HepG2 (cell line): ENCODE measurements at regions not wholly inside any gene's neighbourhood (a gene's known extent, or its start where the extent isn't known, plus 50 kb on each side); places are given as distances from the start of the nearest gene placed in this dataset.

Experiments
- ATAC-seq: fragments of 200-7000 bp; cut with Tn5 transposase; 3 replicates; pipeline ENCODE4 v1.9.1; 2020; ENCODE audit warnings: mild to moderate bottlenecking, moderate library complexity
- BruUV-seq: library from RNA; stranded (reverse); fragments of 400-500 nt; replicated peaks from 2 replicates; lab custom pipeline; 2021; lab: Mats Ljungman, UMichigan
- CTCF ChIA-PET: fragments of 300-600 bp; formaldehyde crosslinking; extraction: SDS; loops from one replicate; lab custom pipeline; 2021; ENCODE audit warnings: low total read pairs, inconsistent platforms, low intra/inter-chr PET ratio; lab: Yijun Ruan, JAX
- POLR2A ChIA-PET: fragments of 350-600 bp; sonication (Branson Sonifier 250); formaldehyde crosslinking; loops from one replicate; lab custom pipeline; 2020; ENCODE audit warnings: antibody characterized with exemption, inconsistent platforms; lab: Yijun Ruan, JAX
- DNase-seq: peaks from one replicate; pipeline ENCODE4 v3.0.0-alpha.2; 2015; ENCODE audit warnings: low spot score
- FAIRE-seq: peaks from 3 replicates; lab custom pipeline; 2011; peaks lifted over from hg19 to GRCh38; lab: Jason Lieb, UNC
- H2AFZ ChIP-seq: one replicate; pipeline ENCODE4 v1.6.1; 2011; ENCODE audit warnings: low read length, inconsistent platforms
- H3K27ac ChIP-seq: fragments of 300-600 bp; 3 replicates; pipeline ENCODE4 v1.8.0; 2011; ENCODE audit warnings: mixed run types, mild to moderate bottlenecking, mixed read lengths, low read length, inconsistent platforms; ENCODE audit not compliant: insufficient read depth; ENCODE audit errors: extremely low read length
- H3K27me3 ChIP-seq, 2 experiments: fragments of 200-600 bp in 1 of 2; 2 replicates in 1 of 2; 3 replicates in 1 of 2; pipeline versions ENCODE4 v1.6.0 to v1.8.0; 2011; ENCODE audit warnings: low read length in 2 of 2, mild to moderate bottlenecking in 2 of 2, moderate library complexity in 2 of 2, inconsistent platforms in 1 of 2; ENCODE audit not compliant: insufficient read depth in 2 of 2, control insufficient read depth in 1 of 2
- H3K36me3 ChIP-seq, 2 experiments: fragments of 200-600 bp in 1 of 2; replicated peaks in 1 of 2; 2 replicates in 1 of 2; 3 replicates in 1 of 2; pipeline versions ENCODE4 v1.5.1 to v1.8.0; 2011; ENCODE audit warnings: low read length in 2 of 2, inconsistent platforms in 1 of 2; ENCODE audit not compliant: insufficient read depth in 2 of 2, control insufficient read depth in 1 of 2
- H3K4me1 ChIP-seq: 2 replicates; pipeline ENCODE4 v1.5.1; 2012; ENCODE audit warnings: low read length, inconsistent platforms; ENCODE audit not compliant: insufficient read depth
- H3K4me2 ChIP-seq: 2 replicates; pipeline ENCODE4 v1.6.0; 2011; ENCODE audit warnings: low read depth, low read length, inconsistent platforms
- H3K4me3 ChIP-seq, 3 experiments: fragments of 200-600 bp in 1 of 3; sonication (generic), shearing (Covaris generic) in 1 of 3; replicated peaks in 1 of 3; 2 replicates each; pipeline ENCODE4 v1.5.1; 2011 to 2016; ENCODE audit warnings: low read length in 3 of 3, inconsistent platforms in 2 of 3, low read depth in 2 of 3, mild to moderate bottlenecking in 2 of 3, control low read depth in 1 of 3, mixed read lengths in 1 of 3; ENCODE audit not compliant: insufficient read depth in 1 of 3
- H3K79me2 ChIP-seq: one replicate; pipeline ENCODE4 v1.6.1; 2011; ENCODE audit warnings: low read length, inconsistent platforms; ENCODE audit not compliant: insufficient read depth
- H3K9ac ChIP-seq: 2 replicates; pipeline ENCODE4 v1.6.0; 2011; ENCODE audit warnings: mild to moderate bottlenecking, low read depth, low read length, inconsistent platforms; ENCODE audit not compliant: insufficient read depth
- H3K9me3 ChIP-seq: 2 replicates; pipeline ENCODE4 v1.5.1; 2012; ENCODE audit warnings: mild to moderate bottlenecking, low read length
- H4K20me1 ChIP-seq: 2 replicates; pipeline ENCODE4 v1.6.0; 2011; ENCODE audit warnings: inconsistent platforms, mild to moderate bottlenecking, low read length, moderate library complexity; ENCODE audit not compliant: insufficient read depth
- FLYWCH1 ChIP-seq: sonication (generic); formaldehyde crosslinking; IDR thresholded peaks from 2 replicates; pipeline ENCODE4 v1.8.1; 2023; ENCODE audit warnings: mild to moderate bottlenecking, missing genetic modification reagents
- KDM6A ChIP-seq: IDR thresholded peaks from 2 replicates; pipeline ENCODE4 v1.6.1; 2016; ENCODE audit warnings: low read depth
- MIXL1 ChIP-seq: IDR thresholded peaks from 2 replicates; pipeline ENCODE4 v1.6.1; 2016
- NR2F6 ChIP-seq, 2 experiments: IDR thresholded peaks; 2 replicates each; pipeline ENCODE4 v1.6.1; 2016; ENCODE audit warnings: antibody characterized with exemption in 1 of 2, mild to moderate bottlenecking in 1 of 2
- SIX1 ChIP-seq: sonication (generic); formaldehyde crosslinking; IDR thresholded peaks from 2 replicates; pipeline ENCODE4 v1.4.0; 2020; ENCODE audit warnings: missing genetic modification reagents, borderline replicate concordance
- ZBTB26 ChIP-seq: IDR thresholded peaks from 2 replicates; pipeline ENCODE4 v1.6.1; 2016; ENCODE audit warnings: missing compliant biosample characterization, missing genetic modification reagents, borderline replicate concordance
- ZFP1 ChIP-seq: IDR thresholded peaks from 2 replicates; pipeline ENCODE4 v1.6.1; 2016
- ZFP62 ChIP-seq: sonication (generic); formaldehyde crosslinking; IDR thresholded peaks from 2 replicates; pipeline ENCODE4 v1.4.0; 2020; ENCODE audit warnings: missing genetic modification reagents
- ZNF121 ChIP-seq: sonication (generic); formaldehyde crosslinking; IDR thresholded peaks from 2 replicates; pipeline ENCODE4 v1.5.0; 2020; ENCODE audit warnings: mild to moderate bottlenecking, missing genetic modification reagents
- ZNF333 ChIP-seq: sonication (generic); formaldehyde crosslinking; IDR thresholded peaks from 2 replicates; pipeline ENCODE4 v1.4.0; 2020; ENCODE audit warnings: mild to moderate bottlenecking, missing genetic modification reagents, borderline replicate concordance
- ZNF414 ChIP-seq: sonication (generic); formaldehyde crosslinking; IDR thresholded peaks from 2 replicates; pipeline ENCODE4 v1.5.0; 2020; ENCODE audit warnings: missing genetic modification reagents
- ZNF543 ChIP-seq: sonication (generic); formaldehyde crosslinking; IDR thresholded peaks from 2 replicates; pipeline ENCODE4 v1.4.0; 2020; ENCODE audit warnings: mild to moderate bottlenecking, missing genetic modification reagents
- ZNF564 ChIP-seq: sonication (generic); formaldehyde crosslinking; IDR thresholded peaks from 2 replicates; pipeline ENCODE4 v1.8.1; 2023; ENCODE audit warnings: mild to moderate bottlenecking, missing genetic modification reagents
- ZNF790 ChIP-seq: sonication (generic); formaldehyde crosslinking; IDR thresholded peaks from 2 replicates; pipeline ENCODE4 v1.8.0; 2022; ENCODE audit warnings: missing genetic modification reagents, mild to moderate bottlenecking, borderline replicate concordance
- WGBS: methylation state at CpG from one replicate; pipeline ENCODE4 v1.1.6; 2017; ENCODE audit warnings: low lambda C conversion rate; 5-methylcytosine and 5-hydroxymethylcytosine counted together
- in situ Hi-C: cut with HindIII; loops from 2 replicates; pipeline ENCODE4 v1.10.0; 2017; ENCODE audit warnings: low pct_unique_long_range_greater_than_20kb; ENCODE audit not compliant: extremely low pct_ligation_motif_present
- intact Hi-C: fragments of 100-400 bp; cut with micrococcal nuclease; formaldehyde crosslinking; loops from one replicate; pipeline ENCODE4 v1.10.0; 2022; ENCODE audit not compliant: unreplicated experiment
- TF ChIP-seq, protein P1 (sequence below): sonication (generic); formaldehyde crosslinking; IDR thresholded peaks from 2 replicates; pipeline ENCODE4 v1.5.1; 2020; ENCODE audit warnings: mild to moderate bottlenecking, missing genetic modification reagents, moderate library complexity
- TF ChIP-seq, protein P2 (sequence below): sonication (generic); formaldehyde crosslinking; IDR thresholded peaks from 2 replicates; pipeline ENCODE4 v1.8.0; 2022; ENCODE audit warnings: low read depth, missing genetic modification reagents
- TF ChIP-seq, protein P3 (sequence below): sonication (generic); formaldehyde crosslinking; IDR thresholded peaks from 2 replicates; pipeline ENCODE4 v1.8.1; 2023; ENCODE audit warnings: missing genetic modification reagents, mild to moderate bottlenecking, borderline replicate concordance

DNA sequence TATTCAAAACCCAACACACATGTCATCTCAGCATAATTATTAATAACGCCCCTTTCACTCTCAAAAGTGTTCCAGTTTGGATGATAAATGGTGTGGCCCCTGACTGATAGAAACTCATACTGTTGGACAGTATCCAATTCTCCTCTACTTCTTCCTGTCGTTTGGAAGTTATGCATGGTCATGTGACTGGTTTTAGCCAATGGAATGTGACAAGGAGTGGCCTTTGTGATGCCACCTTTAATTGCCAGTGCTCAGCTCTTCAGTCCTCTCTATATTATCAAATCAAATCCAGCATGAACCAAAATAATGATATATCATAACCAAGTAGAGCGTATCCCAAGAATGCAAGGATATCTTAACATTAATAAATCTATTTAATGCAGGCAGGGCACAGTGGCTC, 117.8 kb upstream of the SPIN1 start:
- H3K36me3 ChIP-seq = no peaks in the 10 kb centered on the region
- no peak overlapping the region for H3K4me3 ChIP-seq
- H3K79me2 ChIP-seq = no peaks in the 10 kb centered on the region
- ChIA-PET CTCF (no interaction called here), POLR2A (no interaction called here)
- FAIRE-seq (no peak), DNase-seq (no peak), ATAC-seq (no peak)
- H4K20me1 ChIP-seq = no peaks in the 10 kb centered on the region
- no peak overlapping the region for H3K9ac ChIP-seq
- in situ Hi-C loops = no loop called here
- WGBS = 41% methylated on average over 3 of the region's 3 CpGs
- BruUV-seq = no TSS peak
- H3K4me2 ChIP-seq = no peak overlapping the region
- H3K9me3 ChIP-seq = no peaks in the 10 kb centered on the region
- TF ChIP-seq ZNF333 (CRISPR knock-in tag) (no peak), ZBTB26 (CRISPR knock-in tag) (no peak), ZNF121 (no peak), ZFP1 (CRISPR knock-in tag) (no peak), ZNF414 (no peak)
- TF ChIP-seq, protein P1, sequence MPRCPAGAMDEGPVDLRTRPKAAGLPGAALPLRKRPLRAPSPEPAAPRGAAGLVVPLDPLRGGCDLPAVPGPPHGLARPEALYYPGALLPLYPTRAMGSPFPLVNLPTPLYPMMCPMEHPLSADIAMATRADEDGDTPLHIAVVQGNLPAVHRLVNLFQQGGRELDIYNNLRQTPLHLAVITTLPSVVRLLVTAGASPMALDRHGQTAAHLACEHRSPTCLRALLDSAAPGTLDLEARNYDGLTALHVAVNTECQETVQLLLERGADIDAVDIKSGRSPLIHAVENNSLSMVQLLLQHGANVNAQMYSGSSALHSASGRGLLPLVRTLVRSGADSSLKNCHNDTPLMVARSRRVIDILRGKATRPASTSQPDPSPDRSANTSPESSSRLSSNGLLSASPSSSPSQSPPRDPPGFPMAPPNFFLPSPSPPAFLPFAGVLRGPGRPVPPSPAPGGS (CRISPR knock-in tag) = no peak
- TF ChIP-seq, all 625 proteins: peak for 0
- no peak overlapping the region for H2AFZ ChIP-seq
- H3K27me3 ChIP-seq = no peaks in the 10 kb centered on the region; a peak in 1 of 5 replicates
- no peak overlapping the region for H3K27ac ChIP-seq
- intact Hi-C loops = no loop called here
- H3K4me1 ChIP-seq = no peaks in the 10 kb centered on the region

DNA sequence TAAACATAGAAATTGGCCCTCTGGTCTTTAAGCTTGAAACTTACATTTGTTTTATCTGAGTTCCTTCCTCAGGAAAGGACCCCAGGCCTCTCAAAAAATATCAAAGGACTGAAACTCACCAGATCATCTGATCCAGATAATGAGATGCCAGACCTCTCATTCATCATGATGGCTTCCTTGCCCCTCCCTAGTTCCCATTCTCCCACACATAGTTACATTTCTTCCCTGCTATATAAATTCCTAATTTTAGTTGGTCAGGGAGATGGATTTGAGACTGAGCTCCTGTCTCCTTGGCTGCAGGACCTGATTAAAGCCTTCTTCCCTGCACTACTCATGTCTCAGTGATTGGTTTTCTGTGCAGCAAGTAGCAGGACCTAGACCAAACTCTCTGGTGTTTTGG, 119.4 kb upstream of the SPIN1 start:
- no peaks in the 10 kb centered on the region for H3K79me2 ChIP-seq
- H3K4me2 ChIP-seq = no peak overlapping the region
- no peaks in the 10 kb centered on the region; a peak in 1 of 5 replicates for H3K27me3 ChIP-seq
- intact Hi-C loops (no loop called here), in situ Hi-C loops (no loop called here)
- no peak overlapping the region for H2AFZ ChIP-seq
- H3K36me3 ChIP-seq = no peaks in the 10 kb centered on the region
- no peak overlapping the region for H3K4me3 ChIP-seq
- no peak for ATAC-seq
- no peak overlapping the region for H3K9ac ChIP-seq
- no peak for FAIRE-seq
- no peaks in the 10 kb centered on the region for H3K9me3 ChIP-seq
- no peaks in the 10 kb centered on the region for H3K4me1 ChIP-seq
- H4K20me1 ChIP-seq = no peaks in the 10 kb centered on the region
- BruUV-seq = no TSS peak
- POLR2A ChIA-PET = no interaction called here
- no peak overlapping the region for H3K27ac ChIP-seq
- CTCF ChIA-PET = no interaction called here
- no peak for DNase-seq
- TF ChIP-seq SIX1 (CRISPR knock-in tag) = no peak
- TF ChIP-seq, protein P2, sequence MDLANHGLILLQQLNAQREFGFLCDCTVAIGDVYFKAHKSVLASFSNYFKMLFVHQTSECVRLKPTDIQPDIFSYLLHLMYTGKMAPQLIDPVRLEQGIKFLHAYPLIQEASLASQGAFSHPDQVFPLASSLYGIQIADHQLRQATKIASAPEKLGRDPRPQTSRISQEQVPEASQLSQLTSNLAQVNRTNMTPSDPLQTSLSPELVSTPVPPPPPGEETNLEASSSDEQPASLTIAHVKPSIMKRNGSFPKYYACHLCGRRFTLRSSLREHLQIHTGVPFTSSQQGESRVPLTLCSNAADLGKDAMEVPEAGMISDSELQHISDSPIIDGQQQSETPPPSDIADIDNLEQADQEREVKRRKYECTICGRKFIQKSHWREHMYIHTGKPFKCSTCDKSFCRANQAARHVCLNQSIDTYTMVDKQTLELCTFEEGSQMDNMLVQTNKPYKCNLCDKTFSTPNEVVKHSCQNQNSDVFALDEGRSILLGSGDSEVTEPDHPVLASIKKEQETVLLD (CRISPR knock-in tag) = no peak
- no peak for TF ChIP-seq FLYWCH1 (CRISPR knock-in tag)
- TF ChIP-seq ZNF543 (CRISPR knock-in tag) = no peak
- TF ChIP-seq MIXL1 (CRISPR knock-in tag) = no peak
- no peak for TF ChIP-seq ZNF790 (CRISPR knock-in tag)
- TF ChIP-seq ZFP62 (CRISPR knock-in tag) = no peak
- TF ChIP-seq KDM6A (CRISPR knock-in tag) = no peak
- TF ChIP-seq ZNF564 = no peak
- TF ChIP-seq, protein P3, sequence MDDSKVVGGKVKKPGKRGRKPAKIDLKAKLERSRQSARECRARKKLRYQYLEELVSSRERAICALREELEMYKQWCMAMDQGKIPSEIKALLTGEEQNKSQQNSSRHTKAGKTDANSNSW (CRISPR knock-in tag) = no peak
- TF ChIP-seq NR2F6 (IDR thresholded peaks at IDR 0.05) = no peak
- TF ChIP-seq NR2F6 (CRISPR knock-in tag; IDR thresholded peaks at IDR 0.05) = no peak
